Neural progenitor cell (in vitro differentiated cells): ENCODE measurements at regions not wholly inside any gene's neighbourhood (a gene's known extent, or its start where the extent isn't known, plus 50 kb on each side); places are given as distances from the start of the nearest gene placed in this dataset.

Source experiments
- EZH2 ChIP-seq: fragments of 200-600 bp; sonication (generic); IDR thresholded peaks from 2 replicates; pipeline ENCODE4 v1.6.1; 2017; ENCODE audit warnings: antibody characterized with exemption, mild to moderate bottlenecking, moderate library complexity
- EZH2phosphoT487 ChIP-seq: fragments of 200-600 bp; sonication (generic); IDR thresholded peaks from 2 replicates; pipeline ENCODE4 v1.6.1; 2017; ENCODE audit warnings: antibody characterized with exemption
- TF ChIP-seq, protein P1 (sequence below): fragments of 200-600 bp; sonication (generic); IDR thresholded peaks from 2 replicates; pipeline ENCODE4 v1.5.1; 2017; ENCODE audit warnings: antibody characterized with exemption, mild to moderate bottlenecking

DNA sequence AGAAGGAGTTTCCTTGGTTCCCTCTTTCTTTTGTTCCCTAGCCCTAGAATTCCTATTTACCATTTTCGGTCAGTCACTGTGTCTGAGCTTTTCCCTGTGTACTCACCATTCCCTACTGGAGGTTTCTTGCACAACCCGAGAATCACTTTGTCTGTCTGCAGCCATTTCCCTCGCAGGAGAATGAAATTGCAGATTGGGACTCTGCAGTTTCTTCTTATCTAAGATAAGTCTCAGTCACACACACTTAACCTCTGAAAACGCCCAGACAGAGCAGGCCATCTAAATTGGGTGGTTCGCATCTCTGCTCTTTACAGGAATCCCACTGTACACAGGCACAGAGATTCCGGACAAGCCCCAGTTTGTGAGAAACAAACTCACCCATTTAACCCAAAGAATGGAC, 58.6 kb upstream of the CNTNAP2 start:
- TF ChIP-seq, protein P1, sequence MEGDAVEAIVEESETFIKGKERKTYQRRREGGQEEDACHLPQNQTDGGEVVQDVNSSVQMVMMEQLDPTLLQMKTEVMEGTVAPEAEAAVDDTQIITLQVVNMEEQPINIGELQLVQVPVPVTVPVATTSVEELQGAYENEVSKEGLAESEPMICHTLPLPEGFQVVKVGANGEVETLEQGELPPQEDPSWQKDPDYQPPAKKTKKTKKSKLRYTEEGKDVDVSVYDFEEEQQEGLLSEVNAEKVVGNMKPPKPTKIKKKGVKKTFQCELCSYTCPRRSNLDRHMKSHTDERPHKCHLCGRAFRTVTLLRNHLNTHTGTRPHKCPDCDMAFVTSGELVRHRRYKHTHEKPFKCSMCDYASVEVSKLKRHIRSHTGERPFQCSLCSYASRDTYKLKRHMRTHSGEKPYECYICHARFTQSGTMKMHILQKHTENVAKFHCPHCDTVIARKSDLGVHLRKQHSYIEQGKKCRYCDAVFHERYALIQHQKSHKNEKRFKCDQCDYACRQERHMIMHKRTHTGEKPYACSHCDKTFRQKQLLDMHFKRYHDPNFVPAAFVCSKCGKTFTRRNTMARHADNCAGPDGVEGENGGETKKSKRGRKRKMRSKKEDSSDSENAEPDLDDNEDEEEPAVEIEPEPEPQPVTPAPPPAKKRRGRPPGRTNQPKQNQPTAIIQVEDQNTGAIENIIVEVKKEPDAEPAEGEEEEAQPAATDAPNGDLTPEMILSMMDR = no peak
- TF ChIP-seq EZH2phosphoT487 = no peak
- no peak for TF ChIP-seq EZH2
